ENCODE measurements at regions not wholly inside any gene's neighbourhood (a gene's known extent, or its start where the extent isn't known, plus 50 kb on each side); places are given as distances from the start of the nearest gene placed in this dataset.

- no peaks in the 10 kb centered on the region for H3K4me1 ChIP-seq (ENCODE audit: insufficient read depth, low read length, poor library complexity, severe bottlenecking)
- no peak overlapping the region for H3K4me3 ChIP-seq (ENCODE audit: low read length, poor library complexity, severe bottlenecking)
- H3K27me3 ChIP-seq (ENCODE audit: insufficient read depth, low read length, poor library complexity, severe bottlenecking) = no peaks in the 10 kb centered on the region
- no peaks in the 10 kb centered on the region for H3K9me2 ChIP-seq (replicated peaks; ENCODE audit: low read depth, low read length)
- H3K79me2 ChIP-seq (ENCODE audit: insufficient read depth, low read length) = no peaks in the 10 kb centered on the region
- H3K9me3 ChIP-seq (ENCODE audit: insufficient read depth, low read depth, low read length) = no peaks in the 10 kb centered on the region
- no peak overlapping the region for H2AFZ ChIP-seq (ENCODE audit: low read length)
- no peaks in the 10 kb centered on the region for H4K20me1 ChIP-seq (ENCODE audit: insufficient read depth, low read length, poor library complexity, severe bottlenecking)
- no peak overlapping the region for H3K4me2 ChIP-seq (ENCODE audit: low read depth, low read length, poor library complexity, severe bottlenecking)
- no peaks in the 10 kb centered on the region for H3K36me3 ChIP-seq (ENCODE audit: insufficient read depth, low read length)
- H3K9ac ChIP-seq (ENCODE audit: low read depth, low read length, poor library complexity, severe bottlenecking) = no peak overlapping the region
- TF ChIP-seq CTCF (conservative IDR thresholded peaks at IDR 0.05; ENCODE audit: low read length) = no peak
- TF ChIP-seq EZH2phosphoT487 (IDR thresholded peaks at IDR 0.05; ENCODE audit: borderline replicate concordance) = no peak
- H3F3A ChIP-seq (ENCODE audit: low read depth) = no peaks in the 10 kb centered on the region
Observed at GRCh38 chr17:27199948-27200347, 94.0 kb upstream of the WSB1 start.

GRCh38 chr17:27200476-27200875 lies 93.4 kb upstream of the WSB1 start:
- Histone ChIP-seq H4K20me1 (ENCODE audit: insufficient read depth, low read length, poor library complexity, severe bottlenecking) (no peaks in the 10 kb centered on the region), H3K9me2 (replicated peaks; ENCODE audit: low read depth, low read length) (no peaks in the 10 kb centered on the region), H3K79me2 (ENCODE audit: insufficient read depth, low read length) (no peaks in the 10 kb centered on the region), H3K9me3 (ENCODE audit: insufficient read depth, low read depth, low read length) (no peaks in the 10 kb centered on the region), H2AFZ (ENCODE audit: low read length) (no peak overlapping the region), H3K4me3 (ENCODE audit: low read length, poor library complexity, severe bottlenecking) (no peak overlapping the region), H3K27me3 (ENCODE audit: insufficient read depth, low read length, poor library complexity, severe bottlenecking) (no peaks in the 10 kb centered on the region), H3F3A (ENCODE audit: low read depth) (no peaks in the 10 kb centered on the region), H3K4me1 (ENCODE audit: insufficient read depth, low read length, poor library complexity, severe bottlenecking) (no peaks in the 10 kb centered on the region), H3K4me2 (ENCODE audit: low read depth, low read length, poor library complexity, severe bottlenecking) (no peak overlapping the region), H3K36me3 (ENCODE audit: insufficient read depth, low read length) (no peaks in the 10 kb centered on the region), H3K9ac (ENCODE audit: low read depth, low read length, poor library complexity, severe bottlenecking) (no peak overlapping the region)
- TF ChIP-seq CTCF (conservative IDR thresholded peaks at IDR 0.05; ENCODE audit: low read length) = no peak
- no peak for TF ChIP-seq EZH2phosphoT487 (IDR thresholded peaks at IDR 0.05; ENCODE audit: borderline replicate concordance)

GRCh38 chr17:27203241-27203640 lies 90.7 kb upstream of the WSB1 start:
- TF ChIP-seq EZH2phosphoT487 (IDR thresholded peaks at IDR 0.05; ENCODE audit: borderline replicate concordance) = no peak
- no peak for TF ChIP-seq CTCF (conservative IDR thresholded peaks at IDR 0.05; ENCODE audit: low read length)
- no peak overlapping the region for H3K4me2 ChIP-seq (ENCODE audit: low read depth, low read length, poor library complexity, severe bottlenecking)
- no peaks in the 10 kb centered on the region for H3K4me1 ChIP-seq (ENCODE audit: insufficient read depth, low read length, poor library complexity, severe bottlenecking)
- no peaks in the 10 kb centered on the region for H3K9me3 ChIP-seq (ENCODE audit: insufficient read depth, low read depth, low read length)
- no peak overlapping the region for H3K4me3 ChIP-seq (ENCODE audit: low read length, poor library complexity, severe bottlenecking)
- no peaks in the 10 kb centered on the region for H3K36me3 ChIP-seq (ENCODE audit: insufficient read depth, low read length)
- H3K9me2 ChIP-seq (replicated peaks; ENCODE audit: low read depth, low read length) = no peaks in the 10 kb centered on the region
- no peak overlapping the region for H2AFZ ChIP-seq (ENCODE audit: low read length)
- H3K9ac ChIP-seq (ENCODE audit: low read depth, low read length, poor library complexity, severe bottlenecking) = no peak overlapping the region
- no peaks in the 10 kb centered on the region for H3F3A ChIP-seq (ENCODE audit: low read depth)
- H4K20me1 ChIP-seq (ENCODE audit: insufficient read depth, low read length, poor library complexity, severe bottlenecking) = no peaks in the 10 kb centered on the region
- H3K79me2 ChIP-seq (ENCODE audit: insufficient read depth, low read length) = no peaks in the 10 kb centered on the region
- no peaks in the 10 kb centered on the region for H3K27me3 ChIP-seq (ENCODE audit: insufficient read depth, low read length, poor library complexity, severe bottlenecking)
